ENCODE measurements at regions not wholly inside any gene's neighbourhood (a gene's known extent, or its start where the extent isn't known, plus 50 kb on each side); places are given as distances from the start of the nearest gene placed in this dataset.

DNA sequence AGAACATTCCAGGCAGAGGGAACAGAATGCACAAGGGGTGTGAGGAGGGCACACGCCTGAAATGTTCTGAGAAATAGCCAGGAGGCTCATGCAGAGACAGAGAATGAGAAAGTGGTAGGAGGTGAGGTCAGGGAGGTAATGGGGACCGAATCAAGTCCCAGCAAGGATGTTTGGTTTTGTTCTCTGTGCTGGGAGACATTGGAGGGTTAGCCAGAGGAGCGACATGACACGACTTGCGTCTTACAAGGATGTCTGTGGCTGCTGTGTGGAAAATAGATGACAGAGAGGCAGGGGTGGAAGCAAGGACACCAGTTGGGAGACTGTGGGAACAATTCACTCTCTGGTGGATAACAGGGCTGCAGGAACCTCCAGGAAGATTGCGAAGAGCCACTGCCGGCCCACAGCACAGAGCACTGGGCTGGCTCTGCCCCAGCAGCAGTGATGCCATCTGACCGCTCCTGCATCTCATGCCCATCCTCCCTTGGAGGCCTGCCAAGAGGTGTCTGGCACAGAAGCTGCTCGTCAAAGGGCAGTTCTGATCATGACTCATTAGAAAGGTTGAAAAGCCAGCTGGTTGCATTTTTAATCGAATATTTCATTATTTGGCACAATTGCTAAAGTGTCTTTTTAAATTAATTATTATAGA lies 57.7 kb upstream of the CD83 start:
- WGBS (ENCODE audit: missing lambda C conversion rate): 37% methylated on average over 10 of the region's 10 CpGs
- no peaks in the 10 kb centered on the region; the same call in 2 of the 3 replicates for H3K9me3 ChIP-seq
- H3K4me1 ChIP-seq: peaks cover 11% of the 10 kb centered on the region
- no peak for FAIRE-seq
- peak overlapping the region; percentile 38 to 60; a peak in 3 of 6 replicates for H3K27ac ChIP-seq
- CTCF ChIA-PET: interaction anchor here (0.6 to 1.5 kb wide), 2 partner anchors 147 to 151 kb away, joined by 3 read pairs; no protein-coding TSS in a partner anchor
- TF ChIP-seq HOXB5 (CRISPR knock-in tag; IDR thresholded peaks at IDR 0.05) (no peak), HOXB13 (CRISPR knock-in tag; IDR thresholded peaks at IDR 0.05; ENCODE audit: low read depth) (no peak), TP53 (CRISPR knock-in tag; IDR thresholded peaks at IDR 0.05) (no peak), KDM5A (IDR thresholded peaks at IDR 0.05) (no peak), MAZ (IDR thresholded peaks at IDR 0.05; ENCODE audit: borderline replicate concordance, low read depth, low read length) (no peak), EHF (CRISPR knock-in tag; IDR thresholded peaks at IDR 0.05) (no peak), FOXS1 (CRISPR knock-in tag; IDR thresholded peaks at IDR 0.05) (no peak), ESRRA (IDR thresholded peaks at IDR 0.05; ENCODE audit: borderline replicate concordance, low read length) (no peak), EHMT2 (IDR thresholded peaks at IDR 0.05; ENCODE audit: low read depth) (no peak), ZC3H11A (IDR thresholded peaks at IDR 0.05) (no peak), CHD2 (IDR thresholded peaks at IDR 0.05; ENCODE audit: low read length, partially characterized antibody) (no peak)
- TF ChIP-seq, protein P1, sequence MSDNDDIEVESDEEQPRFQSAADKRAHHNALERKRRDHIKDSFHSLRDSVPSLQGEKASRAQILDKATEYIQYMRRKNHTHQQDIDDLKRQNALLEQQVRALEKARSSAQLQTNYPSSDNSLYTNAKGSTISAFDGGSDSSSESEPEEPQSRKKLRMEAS (IDR thresholded peaks at IDR 0.05): no peak
- TF ChIP-seq, protein P2, sequence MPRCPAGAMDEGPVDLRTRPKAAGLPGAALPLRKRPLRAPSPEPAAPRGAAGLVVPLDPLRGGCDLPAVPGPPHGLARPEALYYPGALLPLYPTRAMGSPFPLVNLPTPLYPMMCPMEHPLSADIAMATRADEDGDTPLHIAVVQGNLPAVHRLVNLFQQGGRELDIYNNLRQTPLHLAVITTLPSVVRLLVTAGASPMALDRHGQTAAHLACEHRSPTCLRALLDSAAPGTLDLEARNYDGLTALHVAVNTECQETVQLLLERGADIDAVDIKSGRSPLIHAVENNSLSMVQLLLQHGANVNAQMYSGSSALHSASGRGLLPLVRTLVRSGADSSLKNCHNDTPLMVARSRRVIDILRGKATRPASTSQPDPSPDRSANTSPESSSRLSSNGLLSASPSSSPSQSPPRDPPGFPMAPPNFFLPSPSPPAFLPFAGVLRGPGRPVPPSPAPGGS (IDR thresholded peaks at IDR 0.05): no peak
- TF ChIP-seq, protein P3, sequence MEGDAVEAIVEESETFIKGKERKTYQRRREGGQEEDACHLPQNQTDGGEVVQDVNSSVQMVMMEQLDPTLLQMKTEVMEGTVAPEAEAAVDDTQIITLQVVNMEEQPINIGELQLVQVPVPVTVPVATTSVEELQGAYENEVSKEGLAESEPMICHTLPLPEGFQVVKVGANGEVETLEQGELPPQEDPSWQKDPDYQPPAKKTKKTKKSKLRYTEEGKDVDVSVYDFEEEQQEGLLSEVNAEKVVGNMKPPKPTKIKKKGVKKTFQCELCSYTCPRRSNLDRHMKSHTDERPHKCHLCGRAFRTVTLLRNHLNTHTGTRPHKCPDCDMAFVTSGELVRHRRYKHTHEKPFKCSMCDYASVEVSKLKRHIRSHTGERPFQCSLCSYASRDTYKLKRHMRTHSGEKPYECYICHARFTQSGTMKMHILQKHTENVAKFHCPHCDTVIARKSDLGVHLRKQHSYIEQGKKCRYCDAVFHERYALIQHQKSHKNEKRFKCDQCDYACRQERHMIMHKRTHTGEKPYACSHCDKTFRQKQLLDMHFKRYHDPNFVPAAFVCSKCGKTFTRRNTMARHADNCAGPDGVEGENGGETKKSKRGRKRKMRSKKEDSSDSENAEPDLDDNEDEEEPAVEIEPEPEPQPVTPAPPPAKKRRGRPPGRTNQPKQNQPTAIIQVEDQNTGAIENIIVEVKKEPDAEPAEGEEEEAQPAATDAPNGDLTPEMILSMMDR (IDR thresholded peaks at IDR 0.05): no peak
- peak in 1 of 2 experiments; percentile 29 for DNase-seq (ENCODE audit: low read depth in 1 of 2, low spot score in 1 of 2)
- ATAC-seq: no peak; a peak in 1 of 6 replicates
- H3K4me3 ChIP-seq: no peak overlapping the region
- peak overlapping the region; percentile 35 for H3K4me2 ChIP-seq
- POLR2A ChIA-PET: no interaction called here

DNA sequence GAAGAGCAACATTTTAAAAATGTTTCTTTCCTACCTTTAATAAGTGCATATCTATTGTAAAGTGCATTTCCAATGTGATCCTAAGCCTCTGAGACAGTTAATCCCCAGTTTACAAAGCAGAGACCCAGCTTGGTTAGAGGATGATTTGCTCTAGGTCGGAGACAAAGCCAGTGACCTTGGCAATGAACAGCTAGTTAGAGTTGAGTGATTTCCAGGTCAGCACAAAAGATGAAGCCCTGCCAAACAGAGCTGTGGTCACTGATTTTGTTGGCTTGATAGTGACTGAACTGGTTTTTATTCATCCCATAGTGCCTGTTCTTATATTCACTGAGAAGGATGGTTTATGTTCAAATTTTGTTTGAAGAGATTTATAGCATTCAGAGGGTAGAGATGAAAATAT lies 56.6 kb upstream of the CD83 start:
- ATAC-seq: no peak
- ChIA-PET CTCF (interaction anchor here (0.9 to 1.5 kb wide), 2 partner anchors 15 to 148 kb away, joined by 3 read pairs; no protein-coding TSS in a partner anchor), POLR2A (no interaction called here)
- H3K4me2 ChIP-seq: no peak overlapping the region
- no peak for FAIRE-seq
- peaks cover 11% of the 10 kb centered on the region for H3K4me1 ChIP-seq
- H3K27ac ChIP-seq: no peak overlapping the region
- H3K9me3 ChIP-seq: no peaks in the 10 kb centered on the region; the same call in 2 of the 3 replicates
- no peak for TF ChIP-seq KDM1A (IDR thresholded peaks at IDR 0.05; ENCODE audit: low read depth)
- TF ChIP-seq MAFK (IDR thresholded peaks at IDR 0.05; ENCODE audit: partially characterized antibody): no peak
- no peak for TF ChIP-seq RFX5 (IDR thresholded peaks at IDR 0.05)
- no peak for TF ChIP-seq JUNB (IDR thresholded peaks at IDR 0.05)
- TF ChIP-seq, protein P4, sequence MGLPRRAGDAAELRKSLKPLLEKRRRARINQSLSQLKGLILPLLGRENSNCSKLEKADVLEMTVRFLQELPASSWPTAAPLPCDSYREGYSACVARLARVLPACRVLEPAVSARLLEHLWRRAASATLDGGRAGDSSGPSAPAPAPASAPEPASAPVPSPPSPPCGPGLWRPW (IDR thresholded peaks at IDR 0.05): no peak
- no peak for TF ChIP-seq TFCP2L1 (CRISPR knock-in tag; IDR thresholded peaks at IDR 0.05)
- TF ChIP-seq ZC3H11A (IDR thresholded peaks at IDR 0.05): no peak
- TF ChIP-seq MAZ (IDR thresholded peaks at IDR 0.05; ENCODE audit: borderline replicate concordance, low read depth, low read length): no peak
- TF ChIP-seq NPAS2 (CRISPR knock-in tag; IDR thresholded peaks at IDR 0.05; ENCODE audit: borderline replicate concordance): no peak
- TF ChIP-seq SREBF2 (IDR thresholded peaks at IDR 0.05): no peak
- no peak for TF ChIP-seq CBX8 (IDR thresholded peaks at IDR 0.05)
- no peak for DNase-seq (ENCODE audit: low read depth in 1 of 2, low spot score in 1 of 2)
- 0% methylated on average over 1 of the region's 1 CpG for WGBS (ENCODE audit: missing lambda C conversion rate)
- no peak overlapping the region for H3K4me3 ChIP-seq
